ENCODE measurements at regions not wholly inside any gene's neighbourhood (a gene's known extent, or its start where the extent isn't known, plus 50 kb on each side); places are given as distances from the start of the nearest gene placed in this dataset.

DNA sequence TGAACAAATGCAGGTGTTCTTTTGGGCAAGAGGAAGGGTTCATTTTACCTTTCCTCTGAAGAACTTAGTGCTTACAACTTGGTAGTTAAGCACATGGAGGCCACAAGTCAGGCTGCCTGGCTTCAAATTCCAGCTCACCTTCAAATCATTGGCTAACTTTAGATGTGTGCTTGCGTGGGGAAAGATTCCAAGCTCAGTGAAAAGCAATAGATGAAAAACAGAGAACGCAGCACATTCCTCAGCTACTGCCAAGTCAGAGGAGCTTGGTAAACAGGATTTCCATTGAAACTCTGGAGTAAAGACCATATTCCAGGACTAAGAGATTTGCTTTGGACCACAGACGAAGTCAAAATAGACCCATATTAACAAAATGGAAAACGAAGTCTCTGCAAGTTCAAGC is 96.3 kb upstream of the ASB18 start:
- 25% methylated on average over 4 of the region's 4 CpGs for WGBS (ENCODE audit: low lambda C conversion rate)
- Histone ChIP-seq H3K4me2 (ENCODE audit: low read depth, low read length) (no peak overlapping the region), H3K27ac (ENCODE audit: extremely low read length, insufficient read depth, low read length) (no peak overlapping the region), H4K20me1 (ENCODE audit: insufficient read depth, low read length) (no peaks in the 10 kb centered on the region), H3K27me3 (ENCODE audit: control insufficient read depth in 1 of 2, insufficient read depth in 2 of 2, low read length in 2 of 2) (peaks cover under 1 to 28% of the 10 kb centered on the region in 2 experiments; a peak in 3 of 5 replicates), H3K79me2 (ENCODE audit: insufficient read depth, low read length) (no peaks in the 10 kb centered on the region), H3K4me3 (replicated peaks in 1 of 3; ENCODE audit: insufficient read depth in 1 of 3, low read depth in 2 of 3, low read length in 3 of 3) (no peak overlapping the region), H2AFZ (ENCODE audit: low read length) (no peak overlapping the region), H3K9ac (ENCODE audit: insufficient read depth, low read depth, low read length) (no peak overlapping the region), H3K9me3 (ENCODE audit: low read length) (no peaks in the 10 kb centered on the region), H3K36me3 (replicated peaks in 1 of 2; ENCODE audit: control insufficient read depth in 1 of 2, insufficient read depth in 2 of 2, low read length in 2 of 2) (no peaks in the 10 kb centered on the region), H3K4me1 (ENCODE audit: insufficient read depth, low read length) (no peaks in the 10 kb centered on the region)
- ATAC-seq, result no peak
- TF ChIP-seq HNRNPH1 (optimal IDR thresholded peaks at IDR 0.05; ENCODE audit: low read depth, low read length), result no peak
- no peak for TF ChIP-seq ZNF552 (CRISPR knock-in tag; IDR thresholded peaks at IDR 0.05; ENCODE audit: borderline replicate concordance)
- TF ChIP-seq ZKSCAN8 (CRISPR knock-in tag; IDR thresholded peaks at IDR 0.05; ENCODE audit: borderline replicate concordance), result no peak
- no peak for TF ChIP-seq ZNF768 (CRISPR knock-in tag; IDR thresholded peaks at IDR 0.05)
- TF ChIP-seq ZNF496 (CRISPR knock-in tag; IDR thresholded peaks at IDR 0.05; ENCODE audit: insufficient replicate concordance), result no peak
- no peak for TF ChIP-seq ZNF775 (CRISPR knock-in tag; IDR thresholded peaks at IDR 0.05; ENCODE audit: borderline replicate concordance)
- TF ChIP-seq ZNF816 (CRISPR knock-in tag; IDR thresholded peaks at IDR 0.05; ENCODE audit: borderline replicate concordance), result no peak
- TF ChIP-seq SMAD9 (CRISPR knock-in tag; IDR thresholded peaks at IDR 0.05), result no peak
- TF ChIP-seq ESRRA (CRISPR knock-in tag; IDR thresholded peaks at IDR 0.05; ENCODE audit: low read depth), result no peak
- no peak for TF ChIP-seq IRF2 (CRISPR knock-in tag; IDR thresholded peaks at IDR 0.05)
- no peak for TF ChIP-seq SALL1 (CRISPR knock-in tag; IDR thresholded peaks at IDR 0.05)
- no peak for TF ChIP-seq GATA4 (IDR thresholded peaks at IDR 0.05; ENCODE audit: borderline replicate concordance, low read depth)
- no peak for TF ChIP-seq RXRA (CRISPR knock-in tag; IDR thresholded peaks at IDR 0.05)
- no peak for TF ChIP-seq TGIF2 (CRISPR knock-in tag; IDR thresholded peaks at IDR 0.05)
- no peak for TF ChIP-seq ZBTB20 (CRISPR knock-in tag; IDR thresholded peaks at IDR 0.05; ENCODE audit: borderline replicate concordance, low read depth)
- no peak for TF ChIP-seq ZNF792 (CRISPR knock-in tag; IDR thresholded peaks at IDR 0.05)
- no peak for TF ChIP-seq GATAD1 (CRISPR knock-in tag; IDR thresholded peaks at IDR 0.05)
- TF ChIP-seq ZNF841 (CRISPR knock-in tag; IDR thresholded peaks at IDR 0.05; ENCODE audit: borderline replicate concordance), result no peak
- TF ChIP-seq NR2F6 (IDR thresholded peaks at IDR 0.05), result no peak
- TF ChIP-seq NR2F6 (CRISPR knock-in tag; IDR thresholded peaks at IDR 0.05), result no peak
- intact Hi-C loops (cut with micrococcal nuclease; ENCODE audit: unreplicated experiment), result no loop called here
- ChIA-PET POLR2A (no interaction called here), CTCF (ENCODE audit: low intra/inter-chr PET ratio, low total read pairs) (no interaction called here)
- no peak for FAIRE-seq
- BruUV-seq (replicated peaks), result no TSS peak
- in situ Hi-C loops (cut with HindIII; ENCODE audit: extremely low pct_ligation_motif_present, low pct_unique_long_range_greater_than_20kb), result no loop called here
- no peak for DNase-seq (ENCODE audit: low spot score)
